Stimulated activated CD4-positive, alpha-beta T cell treated with anti-CD3 and anti-CD28 coated beads, Interleukin-1b, Interleukin-23, amount 100 ng/mL, for 48 hours (primary cell): ENCODE measurements at regions not wholly inside any gene's neighbourhood (a gene's known extent, or its start where the extent isn't known, plus 50 kb on each side); places are given as distances from the start of the nearest gene placed in this dataset.

Experiments
- DNase-seq: peaks from one replicate; pipeline ENCODE4 v3.0.0-alpha.2; 2020

DNA sequence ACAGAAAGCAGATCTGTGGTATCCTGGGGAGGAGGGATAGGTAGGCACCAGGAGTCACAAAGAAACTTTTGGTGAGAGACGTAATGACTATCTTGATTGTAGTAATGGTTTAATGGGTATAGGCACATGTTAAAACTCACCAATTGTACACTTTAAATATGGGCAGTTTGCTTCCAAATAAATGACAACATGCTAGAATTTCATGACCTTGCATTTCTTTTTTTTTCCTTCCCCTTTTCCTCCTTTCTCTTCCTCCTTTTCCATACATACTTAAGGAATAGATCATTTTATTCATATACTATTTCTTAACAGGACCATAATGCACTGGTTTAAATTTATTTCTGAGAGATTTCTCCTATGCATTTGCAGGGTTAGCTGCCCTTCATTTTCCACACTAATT is 341.8 kb downstream of the TMEM182 start:
- DNase-seq = no peak

GRCh38 chr2:103119352-103119751 is 357.5 kb downstream of the TMEM182 start:
- DNase-seq = no peak

GRCh38 chr2:103121106-103121505 is 359.3 kb downstream of the TMEM182 start:
- no peak for DNase-seq

DNA sequence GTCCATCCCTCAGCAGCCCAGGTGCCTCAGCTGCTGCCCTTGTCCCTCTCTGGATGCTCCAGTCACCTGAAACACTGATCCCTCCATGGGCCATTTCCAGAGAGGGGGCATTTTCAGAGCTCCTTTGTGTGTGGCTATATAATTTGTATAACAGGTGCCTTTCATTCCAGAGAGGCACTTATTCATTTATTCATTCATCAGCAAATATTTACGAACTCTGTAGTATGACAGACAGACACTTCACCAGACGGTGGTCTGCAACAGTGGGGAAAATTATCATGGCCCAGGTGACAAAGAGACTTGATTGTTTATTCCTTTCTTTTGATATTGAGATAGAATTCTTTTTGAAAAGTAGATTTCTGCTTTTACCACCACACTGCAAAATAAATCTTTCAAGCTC is 361.7 kb downstream of the TMEM182 start:
- DNase-seq = no peak

DNA sequence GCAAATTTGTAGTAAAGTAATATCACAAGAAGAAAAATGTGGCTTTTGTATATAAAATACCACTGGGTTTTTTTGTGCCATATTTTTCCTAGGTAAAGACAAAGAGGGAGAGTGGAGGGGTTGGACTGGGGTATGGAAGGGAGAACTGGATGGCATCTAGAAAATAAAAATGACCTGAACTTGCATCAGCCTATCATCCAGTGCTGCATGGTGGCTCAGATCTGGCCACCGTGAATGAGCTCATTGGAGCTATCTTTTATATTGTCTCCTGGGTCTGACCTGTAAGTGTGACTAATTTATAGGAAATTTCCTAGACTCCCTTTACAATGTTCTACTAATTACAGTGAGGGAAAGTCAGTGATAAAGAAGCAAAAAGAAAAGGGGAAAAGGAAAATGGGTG is 369.0 kb downstream of the TMEM182 start:
- no peak for DNase-seq

GRCh38 chr2:103132536-103133217 is 370.8 kb downstream of the TMEM182 start:
- no peak for DNase-seq

DNA sequence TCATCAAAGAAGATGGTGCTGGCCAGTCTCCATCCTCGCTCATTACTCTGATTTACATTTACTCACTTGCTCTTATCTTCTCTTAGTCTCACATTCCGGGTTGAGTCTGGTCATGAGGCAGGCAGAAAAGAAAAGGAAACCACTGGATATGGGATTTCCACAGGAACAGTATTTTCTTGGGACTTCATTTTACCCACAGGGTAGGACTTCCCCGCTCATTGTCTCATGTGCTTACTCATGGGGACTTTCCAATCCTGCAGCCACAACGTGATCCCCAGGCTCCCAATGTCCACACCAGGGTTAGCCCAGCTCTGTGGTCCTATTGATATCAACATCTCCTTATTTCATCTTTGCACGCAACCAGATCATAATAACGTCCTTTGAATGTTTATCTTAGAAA is 373.8 kb downstream of the TMEM182 start:
- no peak for DNase-seq

DNA sequence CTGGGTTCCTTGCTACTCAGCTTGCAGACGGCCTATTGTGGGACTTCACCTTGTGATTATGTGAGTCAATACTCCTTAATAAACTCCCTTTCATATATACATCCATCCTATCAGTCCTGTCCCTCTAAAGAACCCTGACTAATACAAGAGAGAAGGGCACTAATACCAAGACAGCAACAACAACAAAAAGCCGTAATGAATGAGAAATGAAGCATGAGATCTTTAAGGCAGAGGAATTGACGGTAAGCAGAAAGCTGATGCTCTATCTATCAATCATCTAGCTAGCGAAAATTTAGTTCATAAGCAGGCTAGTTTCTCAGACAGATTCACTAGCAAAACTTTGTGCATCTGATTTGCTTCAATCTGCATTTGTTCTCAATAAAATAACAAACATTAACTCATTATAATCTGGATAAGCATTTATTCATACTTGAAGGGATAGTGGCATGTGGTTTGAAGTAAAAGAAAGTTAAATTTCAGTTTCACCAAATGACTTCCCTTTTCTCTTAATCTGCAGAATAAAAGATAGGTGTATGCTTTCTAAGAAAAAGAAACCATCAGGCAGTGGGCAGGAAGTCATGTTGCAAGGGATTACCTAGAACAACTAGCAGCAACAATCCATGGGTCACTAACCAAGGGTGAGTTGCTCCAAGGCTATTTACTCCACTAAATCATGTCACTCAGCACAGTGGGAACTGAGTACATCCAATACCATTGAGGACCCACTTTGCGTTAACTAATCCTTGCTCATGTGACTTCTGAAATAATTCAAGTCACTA is 376.5 kb downstream of the TMEM182 start:
- DNase-seq = no peak

DNA sequence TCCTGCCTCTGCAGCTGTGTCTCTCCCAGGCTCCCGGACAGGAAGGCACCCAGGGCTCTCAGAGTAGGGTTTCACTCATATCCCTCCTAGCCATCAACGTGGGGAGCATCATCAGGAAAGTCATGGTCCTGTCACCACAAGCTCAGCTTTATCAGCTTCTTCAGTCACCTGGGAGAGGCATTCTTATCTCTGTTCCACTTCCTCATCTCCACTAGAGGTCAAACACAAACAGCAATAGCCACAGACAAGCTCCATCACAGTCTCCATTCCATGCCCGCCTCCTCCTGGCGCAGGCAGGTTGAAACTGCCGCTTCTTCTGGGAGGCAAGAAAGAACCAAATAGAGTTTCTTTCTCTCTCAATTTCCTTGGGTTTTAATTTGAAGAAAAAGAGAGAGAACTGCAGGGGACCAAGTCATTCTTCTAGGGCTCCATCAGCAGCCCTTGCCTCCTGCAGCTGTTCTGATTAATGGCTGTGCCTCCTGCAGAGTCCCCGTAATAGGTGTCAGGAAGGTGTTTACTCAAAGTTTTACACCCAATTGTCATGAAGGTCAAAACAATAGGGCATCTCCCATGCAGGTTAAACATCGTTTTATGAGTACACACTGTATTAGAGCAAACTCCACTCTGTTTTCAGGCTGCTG is 377.9 kb downstream of the TMEM182 start:
- no peak for DNase-seq

DNA sequence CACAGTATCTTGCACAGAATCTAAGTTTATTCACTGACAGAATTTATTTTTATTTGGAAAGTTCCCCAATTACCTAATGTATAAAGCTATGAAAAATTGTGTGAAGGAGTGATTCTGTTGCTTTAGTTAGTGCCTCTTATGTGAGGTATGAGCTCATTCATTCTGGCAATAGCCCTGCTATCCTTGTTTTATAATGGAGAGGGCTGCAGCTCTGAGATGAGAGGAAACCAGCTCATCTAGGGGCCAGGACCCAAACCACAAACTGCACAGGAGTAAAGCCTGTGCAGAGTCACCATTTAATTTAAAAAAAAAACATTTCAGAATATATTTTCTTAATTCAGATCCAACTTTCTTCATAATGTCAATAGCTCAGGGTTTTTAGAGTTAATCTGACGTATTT is 383.0 kb downstream of the TMEM182 start:
- no peak for DNase-seq

- DNase-seq = no peak
Observed at GRCh38 chr2:103145739-103146138, 383.9 kb downstream of the TMEM182 start.

DNA sequence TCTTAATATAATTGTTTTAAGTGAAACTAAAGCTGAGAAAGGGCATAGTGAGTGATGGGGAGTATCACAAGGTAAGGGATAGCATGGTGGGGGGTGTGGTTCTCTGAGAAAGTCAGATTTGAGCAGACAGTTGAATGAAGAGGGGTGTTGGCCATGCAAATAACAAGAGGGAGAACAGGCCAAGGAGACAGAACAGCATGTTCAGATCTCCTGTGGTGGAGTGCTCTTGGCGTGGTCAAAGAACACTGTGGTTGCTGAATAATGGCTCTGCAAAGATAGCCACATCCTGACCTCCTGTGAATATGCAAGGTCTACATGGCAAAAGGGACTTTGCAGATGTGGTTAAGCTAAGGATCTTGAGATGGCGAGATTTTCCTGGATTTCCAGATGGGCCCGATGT is 389.2 kb downstream of the TMEM182 start:
- no peak for DNase-seq

- no peak for DNase-seq
Observed at GRCh38 chr2:103152556-103152955, 390.7 kb downstream of the TMEM182 start.

GRCh38 chr2:103153580-103154284 is 391.9 kb downstream of the TMEM182 start:
- no peak for DNase-seq

DNA sequence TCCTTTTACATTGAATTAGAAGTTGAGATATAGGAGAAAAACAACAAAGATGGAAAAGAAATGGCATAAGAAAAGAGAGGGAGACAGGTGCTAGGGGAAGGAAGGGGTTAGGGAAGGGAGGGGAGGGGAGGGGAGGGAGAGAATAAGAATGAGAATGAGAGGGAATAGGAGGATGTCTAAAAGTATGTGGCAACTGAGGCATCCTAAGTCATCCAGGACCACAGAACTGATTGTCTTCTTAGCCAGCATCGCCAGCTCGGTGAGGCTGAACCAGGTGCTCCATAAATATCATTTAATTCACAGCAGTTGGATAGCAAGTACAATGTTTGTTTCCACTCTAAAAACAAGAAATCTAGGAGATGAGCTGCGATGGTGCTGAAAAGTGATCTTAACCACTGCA is 393.5 kb downstream of the TMEM182 start:
- DNase-seq = no peak

- no peak for DNase-seq
Observed at GRCh38 chr2:103159018-103159417, 397.2 kb downstream of the TMEM182 start.

GRCh38 chr2:103161456-103162289 is 399.8 kb downstream of the TMEM182 start:
- DNase-seq = no peak

GRCh38 chr2:103164748-103165147 is 402.9 kb downstream of the TMEM182 start:
- DNase-seq = no peak

DNA sequence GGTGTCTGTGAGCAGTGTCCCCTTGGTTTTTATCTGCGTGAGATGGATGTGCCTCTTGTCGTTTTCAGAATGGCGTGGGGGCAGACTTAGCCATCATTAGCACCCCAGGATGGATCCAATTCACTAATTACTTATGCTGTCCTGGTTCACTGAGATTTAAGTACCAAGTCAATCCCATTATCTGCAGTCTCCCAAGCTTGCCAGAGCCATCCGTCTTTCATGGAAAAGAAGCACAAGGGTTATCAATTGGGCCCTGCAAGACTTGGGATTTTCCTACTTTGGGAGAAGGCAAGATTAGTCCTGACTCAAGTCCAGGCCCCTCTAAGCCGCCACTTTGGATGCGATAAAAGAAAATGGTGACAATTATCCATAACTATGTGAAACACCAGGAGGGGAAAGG is 404.0 kb downstream of the TMEM182 start:
- DNase-seq = no peak

- DNase-seq = no peak
Observed at GRCh38 chr2:103166456-103167324, 404.9 kb downstream of the TMEM182 start.

DNA sequence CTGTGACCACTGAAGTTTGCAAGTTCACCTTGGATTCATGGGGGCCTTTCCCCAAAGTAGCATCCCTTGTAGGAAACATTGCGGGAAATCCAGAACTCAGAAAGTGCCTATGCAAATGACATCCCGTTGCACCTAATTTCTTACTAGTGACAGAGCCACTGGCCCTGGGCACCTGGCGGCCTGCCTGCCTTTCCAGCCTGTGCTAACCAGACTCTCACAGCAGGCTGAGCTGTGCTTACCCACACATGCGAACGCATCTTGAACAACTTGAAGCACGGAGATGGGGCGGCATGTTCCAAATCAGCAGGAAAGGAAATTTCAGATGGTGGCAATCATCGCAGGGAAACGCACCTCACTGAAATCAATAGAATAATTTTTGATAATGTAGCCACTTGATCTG is 405.8 kb downstream of the TMEM182 start:
- no peak for DNase-seq

DNA sequence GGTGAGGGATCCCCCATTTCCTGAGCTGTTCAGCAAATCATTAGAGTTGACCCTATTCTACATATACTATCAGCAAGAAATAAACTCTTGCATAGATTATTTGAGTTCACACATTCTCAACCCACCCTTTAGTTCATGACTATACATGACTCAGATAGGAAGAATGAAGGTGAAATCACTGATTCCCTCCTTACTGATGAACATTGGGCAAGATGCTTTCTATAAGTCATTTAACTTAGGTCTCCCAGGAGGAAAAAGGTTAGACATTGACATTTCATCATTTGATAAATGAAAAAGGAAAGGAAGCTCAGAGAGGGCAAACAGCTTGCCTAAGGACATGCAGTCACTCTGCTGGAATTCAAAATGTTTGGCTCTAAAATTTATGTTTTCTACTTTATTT is 408.0 kb downstream of the TMEM182 start:
- no peak for DNase-seq
